ENCODE measurements at regions not wholly inside any gene's neighbourhood (a gene's known extent, or its start where the extent isn't known, plus 50 kb on each side); places are given as distances from the start of the nearest gene placed in this dataset.
A peak's percentile ranks its signal among the peaks of the same experiment; 100 is the strongest.

- Histone ChIP-seq H2BK15ac (ENCODE audit: low read depth, poor library complexity, severe bottlenecking) (no peak overlapping the region), H3K23ac (ENCODE audit: low read length in 2 of 2) (no peak overlapping the region), H3K9ac (ENCODE audit: low read length) (no peak overlapping the region), H3K4me2 (ENCODE audit: low read length, poor library complexity, severe bottlenecking) (no peak overlapping the region), H3K14ac (ENCODE audit: low read length in 2 of 2) (no peak overlapping the region), H3K4me1 (ENCODE audit: control insufficient read depth, insufficient read depth, low read depth, low read length) (peaks cover 1% of the 10 kb centered on the region), H3K4ac (ENCODE audit: low read depth in 1 of 2, low read length in 2 of 2) (no peak overlapping the region), H3K79me1 (replicated peaks; ENCODE audit: low read length, poor library complexity, severe bottlenecking) (no peaks in the 10 kb centered on the region), H2BK5ac (ENCODE audit: low read depth, low read length, poor library complexity, severe bottlenecking) (no peak overlapping the region), H2AFZ (ENCODE audit: low read depth, low read length) (no peak overlapping the region), H2BK12ac (ENCODE audit: low read length in 2 of 2) (no peak overlapping the region), H3K27ac (ENCODE audit: low read length, poor library complexity, severe bottlenecking) (no peak overlapping the region), H3K9me3 (ENCODE audit: control insufficient read depth, low read length) (no peaks in the 10 kb centered on the region), H4K91ac (ENCODE audit: low read length) (no peak overlapping the region), H2AK5ac (ENCODE audit: low read length, severe bottlenecking) (no peak overlapping the region), H3K4me3 (ENCODE audit: insufficient read depth in 1 of 2, low read depth in 1 of 2, low read length in 2 of 2) (no peak overlapping the region), H2BK120ac (ENCODE audit: low read depth, low read length) (no peak overlapping the region), H3K27me3 (ENCODE audit: control insufficient read depth in 1 of 2, insufficient read depth in 1 of 2, low read length in 2 of 2) (no peaks in the 10 kb centered on the region), H4K8ac (ENCODE audit: low read length) (no peak overlapping the region), H3K36me3 (ENCODE audit: control insufficient read depth in 1 of 2, insufficient read depth in 2 of 2, low read depth in 1 of 2, low read length in 2 of 2) (no peaks in the 10 kb centered on the region), H3K18ac (ENCODE audit: low read depth in 1 of 2, low read length in 2 of 2) (no peak overlapping the region)
- WGBS, result 84% methylated on average over 1 of the region's 1 CpG
- DNase-seq, result no peak
Observed at GRCh38 chr6:22809370-22809769, 240.0 kb downstream of the HDGFL1 start.

GRCh38 chr6:22819209-22819608, 249.8 kb downstream of the HDGFL1 start:
- Histone ChIP-seq H2BK15ac (ENCODE audit: low read depth, poor library complexity, severe bottlenecking) (no peak overlapping the region), H3K4ac (ENCODE audit: low read depth in 1 of 2, low read length in 2 of 2) (no peak overlapping the region), H3K4me1 (ENCODE audit: control insufficient read depth, insufficient read depth, low read depth, low read length) (no peaks in the 10 kb centered on the region), H3K4me2 (ENCODE audit: low read length, poor library complexity, severe bottlenecking) (no peak overlapping the region), H3K9ac (ENCODE audit: low read length) (no peak overlapping the region), H3K23ac (ENCODE audit: low read length in 2 of 2) (no peak overlapping the region), H3K79me1 (replicated peaks; ENCODE audit: low read length, poor library complexity, severe bottlenecking) (no peaks in the 10 kb centered on the region), H2BK12ac (ENCODE audit: low read length in 2 of 2) (no peak overlapping the region), H2AK5ac (ENCODE audit: low read length, severe bottlenecking) (no peak overlapping the region), H3K36me3 (ENCODE audit: control insufficient read depth in 1 of 2, insufficient read depth in 2 of 2, low read depth in 1 of 2, low read length in 2 of 2) (no peaks in the 10 kb centered on the region), H3K18ac (ENCODE audit: low read depth in 1 of 2, low read length in 2 of 2) (no peak overlapping the region), H3K4me3 (ENCODE audit: insufficient read depth in 1 of 2, low read depth in 1 of 2, low read length in 2 of 2) (no peak overlapping the region), H2BK120ac (ENCODE audit: low read depth, low read length) (no peak overlapping the region), H3K27ac (ENCODE audit: low read length, poor library complexity, severe bottlenecking) (no peak overlapping the region), H2AFZ (ENCODE audit: low read depth, low read length) (no peak overlapping the region), H4K8ac (ENCODE audit: low read length) (no peak overlapping the region), H3K9me3 (ENCODE audit: control insufficient read depth, low read length) (no peaks in the 10 kb centered on the region), H3K27me3 (ENCODE audit: control insufficient read depth in 1 of 2, insufficient read depth in 1 of 2, low read length in 2 of 2) (no peaks in the 10 kb centered on the region), H3K14ac (ENCODE audit: low read length in 2 of 2) (no peak overlapping the region), H2BK5ac (ENCODE audit: low read depth, low read length, poor library complexity, severe bottlenecking) (no peak overlapping the region), H4K91ac (ENCODE audit: low read length) (no peak overlapping the region)
- DNase-seq, result no peak
- 96% methylated on average over 1 of the region's 1 CpG for WGBS

GRCh38 chr6:22821664-22822320, 252.4 kb downstream of the HDGFL1 start:
- H3K36me3 ChIP-seq (ENCODE audit: control insufficient read depth in 1 of 2, insufficient read depth in 2 of 2, low read depth in 1 of 2, low read length in 2 of 2), result no peaks in the 10 kb centered on the region
- no peaks in the 10 kb centered on the region for H3K27me3 ChIP-seq (ENCODE audit: control insufficient read depth in 1 of 2, insufficient read depth in 1 of 2, low read length in 2 of 2)
- no peak overlapping the region for H2BK12ac ChIP-seq (ENCODE audit: low read length in 2 of 2)
- H3K27ac ChIP-seq (ENCODE audit: low read length, poor library complexity, severe bottlenecking), result no peak overlapping the region
- H3K79me1 ChIP-seq (replicated peaks; ENCODE audit: low read length, poor library complexity, severe bottlenecking), result no peaks in the 10 kb centered on the region
- H3K14ac ChIP-seq (ENCODE audit: low read length in 2 of 2), result no peak overlapping the region
- no peak overlapping the region for H3K9ac ChIP-seq (ENCODE audit: low read length)
- no peak overlapping the region for H2AK5ac ChIP-seq (ENCODE audit: low read length, severe bottlenecking)
- no peak overlapping the region for H2BK15ac ChIP-seq (ENCODE audit: low read depth, poor library complexity, severe bottlenecking)
- no peak overlapping the region for H3K18ac ChIP-seq (ENCODE audit: low read depth in 1 of 2, low read length in 2 of 2)
- no peak overlapping the region for H3K23ac ChIP-seq (ENCODE audit: low read length in 2 of 2)
- 71% methylated on average over 2 of the region's 3 CpGs for WGBS
- no peak overlapping the region for H4K91ac ChIP-seq (ENCODE audit: low read length)
- H3K4me2 ChIP-seq (ENCODE audit: low read length, poor library complexity, severe bottlenecking), result no peak overlapping the region
- no peak overlapping the region for H4K8ac ChIP-seq (ENCODE audit: low read length)
- no peaks in the 10 kb centered on the region for H3K9me3 ChIP-seq (ENCODE audit: control insufficient read depth, low read length)
- no peak overlapping the region for H2AFZ ChIP-seq (ENCODE audit: low read depth, low read length)
- DNase-seq, result peak; percentile 32
- no peak overlapping the region for H3K4ac ChIP-seq (ENCODE audit: low read depth in 1 of 2, low read length in 2 of 2)
- H3K4me1 ChIP-seq (ENCODE audit: control insufficient read depth, insufficient read depth, low read depth, low read length), result no peaks in the 10 kb centered on the region
- H3K4me3 ChIP-seq (ENCODE audit: insufficient read depth in 1 of 2, low read depth in 1 of 2, low read length in 2 of 2), result no peak overlapping the region
- H2BK5ac ChIP-seq (ENCODE audit: low read depth, low read length, poor library complexity, severe bottlenecking), result no peak overlapping the region
- no peak overlapping the region for H2BK120ac ChIP-seq (ENCODE audit: low read depth, low read length)

GRCh38 chr6:22825210-22825609, 255.8 kb downstream of the HDGFL1 start:
- Histone ChIP-seq H3K79me1 (replicated peaks; ENCODE audit: low read length, poor library complexity, severe bottlenecking) (no peaks in the 10 kb centered on the region), H3K18ac (ENCODE audit: low read depth in 1 of 2, low read length in 2 of 2) (no peak overlapping the region), H3K27me3 (ENCODE audit: control insufficient read depth in 1 of 2, insufficient read depth in 1 of 2, low read length in 2 of 2) (no peaks in the 10 kb centered on the region), H3K4ac (ENCODE audit: low read depth in 1 of 2, low read length in 2 of 2) (no peak overlapping the region), H3K9me3 (ENCODE audit: control insufficient read depth, low read length) (no peaks in the 10 kb centered on the region), H2BK15ac (ENCODE audit: low read depth, poor library complexity, severe bottlenecking) (no peak overlapping the region), H4K8ac (ENCODE audit: low read length) (no peak overlapping the region), H3K4me2 (ENCODE audit: low read length, poor library complexity, severe bottlenecking) (no peak overlapping the region), H3K4me1 (ENCODE audit: control insufficient read depth, insufficient read depth, low read depth, low read length) (no peaks in the 10 kb centered on the region), H2BK5ac (ENCODE audit: low read depth, low read length, poor library complexity, severe bottlenecking) (no peak overlapping the region), H4K91ac (ENCODE audit: low read length) (no peak overlapping the region), H2AFZ (ENCODE audit: low read depth, low read length) (no peak overlapping the region), H2BK12ac (ENCODE audit: low read length in 2 of 2) (no peak overlapping the region), H2AK5ac (ENCODE audit: low read length, severe bottlenecking) (peak overlapping the region; percentile 94), H3K4me3 (ENCODE audit: insufficient read depth in 1 of 2, low read depth in 1 of 2, low read length in 2 of 2) (no peak overlapping the region), H2BK120ac (ENCODE audit: low read depth, low read length) (no peak overlapping the region), H3K36me3 (ENCODE audit: control insufficient read depth in 1 of 2, insufficient read depth in 2 of 2, low read depth in 1 of 2, low read length in 2 of 2) (no peaks in the 10 kb centered on the region), H3K14ac (ENCODE audit: low read length in 2 of 2) (no peak overlapping the region), H3K27ac (ENCODE audit: low read length, poor library complexity, severe bottlenecking) (no peak overlapping the region), H3K9ac (ENCODE audit: low read length) (no peak overlapping the region), H3K23ac (ENCODE audit: low read length in 2 of 2) (no peak overlapping the region)
- 77% methylated on average over 3 of the region's 3 CpGs for WGBS
- DNase-seq, result no peak
